ENCODE measurements at regions not wholly inside any gene's neighbourhood (a gene's known extent, or its start where the extent isn't known, plus 50 kb on each side); places are given as distances from the start of the nearest gene placed in this dataset.

- TF ChIP-seq CTCF (IDR thresholded peaks at IDR 0.05) = no peak
- no peaks in the 10 kb centered on the region for H3K9me3 ChIP-seq
- 79 to 89% (median 88%) methylated on average over 2 of the region's 2 CpGs for WGBS, 5 donors
- no peaks in the 10 kb centered on the region for H3K27me3 ChIP-seq
- intact Hi-C loops (cut with DNase I; ENCODE audit: low total_unique reads) = no loop called here
- no peak for DNase-seq
- H3K36me3 ChIP-seq = no peaks in the 10 kb centered on the region
- no peak overlapping the region for H3K27ac ChIP-seq
- no peak overlapping the region for H3K4me3 ChIP-seq
- peaks cover 0 to 10% (median 6%) of the 10 kb centered on the region in 4 donors for H3K4me1 ChIP-seq
Measured at GRCh38 chr22:27470169-27470772, 331.3 kb downstream of the MN1 start.

GRCh38 chr22:27472975-27473374 is 328.6 kb downstream of the MN1 start:
- intact Hi-C loops (cut with DNase I; ENCODE audit: low total_unique reads) = no loop called here
- no peak for DNase-seq
- WGBS, 5 donors = 60 to 79% (median 65%) methylated on average over 4 of the region's 4 CpGs
- Histone ChIP-seq H3K4me3 (no peak overlapping the region), H3K4me1 (peaks cover 0 to 11% (median 9%) of the 10 kb centered on the region in 4 donors), H3K36me3 (no peaks in the 10 kb centered on the region), H3K27ac (no peak overlapping the region), H3K9me3 (no peaks in the 10 kb centered on the region), H3K27me3 (no peaks in the 10 kb centered on the region)
- TF ChIP-seq POLR2AphosphoS5 (IDR thresholded peaks at IDR 0.05) = no peak
- TF ChIP-seq EP300 (IDR thresholded peaks at IDR 0.05) = no peak
- TF ChIP-seq CTCF (IDR thresholded peaks at IDR 0.05) = no peak
- TF ChIP-seq POLR2A (IDR thresholded peaks at IDR 0.05) = no peak

- Histone ChIP-seq H3K27me3 (no peaks in the 10 kb centered on the region), H3K4me3 (no peak overlapping the region), H3K27ac (no peak overlapping the region), H3K4me1 (peaks cover 0 to 11% (median 9%) of the 10 kb centered on the region in 4 donors), H3K36me3 (no peaks in the 10 kb centered on the region), H3K9me3 (no peaks in the 10 kb centered on the region)
- intact Hi-C loops (cut with DNase I; ENCODE audit: low total_unique reads) = no loop called here
- DNase-seq = no peak
- no peak for TF ChIP-seq POLR2AphosphoS5 (IDR thresholded peaks at IDR 0.05)
- TF ChIP-seq CTCF (IDR thresholded peaks at IDR 0.05) = no peak
- no peak for TF ChIP-seq EP300 (IDR thresholded peaks at IDR 0.05)
- TF ChIP-seq POLR2A (IDR thresholded peaks at IDR 0.05) = no peak
- 82 to 89% (median 87%) methylated on average over 3 of the region's 3 CpGs for WGBS, 5 donors
Measured at GRCh38 chr22:27473533-27473932, 328.0 kb downstream of the MN1 start.

GRCh38 chr22:27474112-27474571 is 327.4 kb downstream of the MN1 start:
- no peak overlapping the region for H3K4me3 ChIP-seq
- no peak for DNase-seq
- intact Hi-C loops (cut with DNase I; ENCODE audit: low total_unique reads) = no loop called here
- H3K27ac ChIP-seq = no peak overlapping the region
- no peaks in the 10 kb centered on the region for H3K27me3 ChIP-seq
- H3K36me3 ChIP-seq = no peaks in the 10 kb centered on the region
- H3K4me1 ChIP-seq = peaks cover 0 to 11% (median 9%) of the 10 kb centered on the region in 4 donors
- H3K9me3 ChIP-seq = no peaks in the 10 kb centered on the region
- TF ChIP-seq POLR2AphosphoS5 (IDR thresholded peaks at IDR 0.05) (no peak), EP300 (IDR thresholded peaks at IDR 0.05) (no peak), CTCF (IDR thresholded peaks at IDR 0.05) (no peak), POLR2A (IDR thresholded peaks at IDR 0.05) (no peak)
- WGBS, 5 donors = 80 to 87% (median 83%) methylated on average over 9 of the region's 9 CpGs

All from stomach (tissue), 8 donors.